ENCODE measurements at regions not wholly inside any gene's neighbourhood (a gene's known extent, or its start where the extent isn't known, plus 50 kb on each side); places are given as distances from the start of the nearest gene placed in this dataset.

DNA sequence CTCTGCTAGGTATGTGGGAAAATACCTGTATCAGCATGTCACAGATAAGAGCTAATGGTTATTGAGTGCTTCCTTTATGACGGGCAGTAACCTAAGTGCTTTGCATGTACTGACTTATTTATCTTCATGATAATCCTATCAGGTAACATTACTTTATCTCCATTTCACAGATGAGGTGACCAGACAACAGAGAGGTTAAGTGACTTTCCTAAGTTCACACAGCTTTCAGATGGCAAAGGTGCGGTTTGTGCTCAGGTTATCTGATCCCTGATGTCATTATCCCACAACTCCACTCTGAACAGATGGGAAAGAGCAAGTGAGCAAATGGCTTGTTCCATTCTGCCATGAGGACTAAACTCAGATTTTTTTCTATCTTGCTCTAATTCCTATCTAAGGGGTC lies 217.0 kb upstream of the PODXL start:
- no peak for DNase-seq
- CTCF ChIA-PET: interaction anchor here (0.7 to 1.6 kb wide), 3 partner anchors 9 to 86 kb away, joined by 3 to 7 read pairs (median 3); no protein-coding TSS in a partner anchor

DNA sequence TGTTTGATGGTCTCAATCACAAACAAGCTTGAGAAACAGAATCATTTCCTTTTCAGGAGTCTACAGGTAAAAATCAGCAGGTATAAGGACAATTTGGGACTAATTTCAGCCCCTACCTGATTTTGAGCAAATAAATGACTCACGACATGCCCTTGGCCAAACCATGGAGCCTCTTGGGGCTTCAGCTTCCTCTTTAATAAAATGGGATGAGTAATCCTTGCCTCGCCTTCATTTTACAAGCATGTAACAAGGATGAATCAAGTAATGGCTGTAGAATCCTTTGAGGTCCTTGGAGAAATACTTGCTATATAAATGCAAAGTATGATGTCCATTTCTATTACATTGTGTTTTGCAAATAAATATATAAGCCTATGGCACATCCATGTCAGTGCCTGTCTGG lies 212.8 kb upstream of the PODXL start:
- 47% methylated on average over 2 of the region's 2 CpGs for WGBS (ENCODE audit: low lambda C conversion rate)
- H3K4me3 ChIP-seq (ENCODE audit: low read depth in 2 of 2, low read length in 1 of 2): no peak overlapping the region
- H2AFZ ChIP-seq (ENCODE audit: low read depth): no peak overlapping the region
- H3K9ac ChIP-seq: no peak overlapping the region
- no peaks in the 10 kb centered on the region for H3K4me1 ChIP-seq (ENCODE audit: control insufficient read depth in 1 of 2, insufficient read depth in 2 of 2, low read depth in 1 of 2, low read length in 1 of 2)
- no peaks in the 10 kb centered on the region for H3F3A ChIP-seq (replicated peaks; ENCODE audit: insufficient read depth)
- TF ChIP-seq FOXJ3 (CRISPR knock-in tag; IDR thresholded peaks at IDR 0.05) (no peak), POLR2AphosphoS5 (IDR thresholded peaks at IDR 0.05; ENCODE audit: low read depth, low read length) (no peak), RCOR1 (IDR thresholded peaks at IDR 0.05; ENCODE audit: low read length) (no peak), TEAD4 (IDR thresholded peaks at IDR 0.05; ENCODE audit: borderline replicate concordance, insufficient read depth) (no peak), RFX5 (IDR thresholded peaks at IDR 0.05; ENCODE audit: low read length) (no peak), FOXM1 (IDR thresholded peaks at IDR 0.05; ENCODE audit: low read depth) (no peak), EZH2phosphoT487 (IDR thresholded peaks at IDR 0.05; ENCODE audit: borderline replicate concordance, low read depth) (no peak), JUND (IDR thresholded peaks at IDR 0.05) (no peak), RXRA (IDR thresholded peaks at IDR 0.05; ENCODE audit: borderline replicate concordance, low read depth) (no peak)
- TF ChIP-seq, protein P1, sequence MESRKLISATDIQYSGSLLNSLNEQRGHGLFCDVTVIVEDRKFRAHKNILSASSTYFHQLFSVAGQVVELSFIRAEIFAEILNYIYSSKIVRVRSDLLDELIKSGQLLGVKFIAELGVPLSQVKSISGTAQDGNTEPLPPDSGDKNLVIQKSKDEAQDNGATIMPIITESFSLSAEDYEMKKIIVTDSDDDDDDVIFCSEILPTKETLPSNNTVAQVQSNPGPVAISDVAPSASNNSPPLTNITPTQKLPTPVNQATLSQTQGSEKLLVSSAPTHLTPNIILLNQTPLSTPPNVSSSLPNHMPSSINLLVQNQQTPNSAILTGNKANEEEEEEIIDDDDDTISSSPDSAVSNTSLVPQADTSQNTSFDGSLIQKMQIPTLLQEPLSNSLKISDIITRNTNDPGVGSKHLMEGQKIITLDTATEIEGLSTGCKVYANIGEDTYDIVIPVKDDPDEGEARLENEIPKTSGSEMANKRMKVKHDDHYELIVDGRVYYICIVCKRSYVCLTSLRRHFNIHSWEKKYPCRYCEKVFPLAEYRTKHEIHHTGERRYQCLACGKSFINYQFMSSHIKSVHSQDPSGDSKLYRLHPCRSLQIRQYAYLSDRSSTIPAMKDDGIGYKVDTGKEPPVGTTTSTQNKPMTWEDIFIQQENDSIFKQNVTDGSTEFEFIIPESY (IDR thresholded peaks at IDR 0.05; ENCODE audit: borderline replicate concordance, low read depth): no peak
- TF ChIP-seq, protein P2, sequence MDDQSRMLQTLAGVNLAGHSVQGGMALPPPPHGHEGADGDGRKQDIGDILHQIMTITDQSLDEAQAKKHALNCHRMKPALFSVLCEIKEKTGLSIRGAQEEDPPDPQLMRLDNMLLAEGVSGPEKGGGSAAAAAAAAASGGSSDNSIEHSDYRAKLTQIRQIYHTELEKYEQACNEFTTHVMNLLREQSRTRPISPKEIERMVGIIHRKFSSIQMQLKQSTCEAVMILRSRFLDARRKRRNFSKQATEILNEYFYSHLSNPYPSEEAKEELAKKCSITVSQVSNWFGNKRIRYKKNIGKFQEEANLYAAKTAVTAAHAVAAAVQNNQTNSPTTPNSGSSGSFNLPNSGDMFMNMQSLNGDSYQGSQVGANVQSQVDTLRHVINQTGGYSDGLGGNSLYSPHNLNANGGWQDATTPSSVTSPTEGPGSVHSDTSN (IDR thresholded peaks at IDR 0.05): no peak
- no peak overlapping the region for H3K27ac ChIP-seq (ENCODE audit: low read depth in 2 of 2, low read length in 1 of 2)
- no peak for DNase-seq
- H3K79me2 ChIP-seq (ENCODE audit: insufficient read depth): no peaks in the 10 kb centered on the region
- no peaks in the 10 kb centered on the region for H3K9me2 ChIP-seq
- CTCF ChIA-PET: interaction anchor here (1.2 kb wide), 1 partner anchor 89 kb away, joined by 3 read pairs; no protein-coding TSS in a partner anchor
- H3K27me3 ChIP-seq (ENCODE audit: insufficient read depth): no peaks in the 10 kb centered on the region
- no peaks in the 10 kb centered on the region for H3K9me3 ChIP-seq
- POLR2A ChIA-PET: no interaction called here
- H4K20me1 ChIP-seq (ENCODE audit: insufficient read depth): no peaks in the 10 kb centered on the region
- H3K36me3 ChIP-seq (replicated peaks in 1 of 2; ENCODE audit: control insufficient read depth in 1 of 2, insufficient read depth in 2 of 2, low read length in 1 of 2): no peaks in the 10 kb centered on the region
- H3K4me2 ChIP-seq: no peak overlapping the region

More for the DNA sequence above, 217.0 kb upstream of the PODXL start:
- H3K36me3 ChIP-seq (replicated peaks in 1 of 2; ENCODE audit: control insufficient read depth in 1 of 2, insufficient read depth in 2 of 2, low read length in 1 of 2): no peaks in the 10 kb centered on the region
- H3K9ac ChIP-seq: no peak overlapping the region
- H2AFZ ChIP-seq (ENCODE audit: low read depth): no peak overlapping the region
- H3K27me3 ChIP-seq (ENCODE audit: insufficient read depth): no peaks in the 10 kb centered on the region
- H3K9me2 ChIP-seq: no peaks in the 10 kb centered on the region
- no peaks in the 10 kb centered on the region for H3K9me3 ChIP-seq
- no peak for TF ChIP-seq ELF1 (IDR thresholded peaks at IDR 0.05)
- TF ChIP-seq GABPA (IDR thresholded peaks at IDR 0.05; ENCODE audit: low read depth): no peak
- TF ChIP-seq EP300 (IDR thresholded peaks at IDR 0.05; ENCODE audit: borderline replicate concordance in 1 of 2, low read depth in 1 of 2, low read length in 1 of 2): no peak
- TF ChIP-seq FOXM1 (IDR thresholded peaks at IDR 0.05; ENCODE audit: low read depth): no peak
- TF ChIP-seq TAF1 (IDR thresholded peaks at IDR 0.05; ENCODE audit: borderline replicate concordance, low read depth, low read length): no peak
- TF ChIP-seq SMC3 (IDR thresholded peaks at IDR 0.05; ENCODE audit: low read depth, low read length): no peak
- no peak for TF ChIP-seq REST (IDR thresholded peaks at IDR 0.05; ENCODE audit: low read depth, low read length)
- TF ChIP-seq MEF2A (IDR thresholded peaks at IDR 0.05; ENCODE audit: borderline replicate concordance, low read depth): no peak
- no peak for TF ChIP-seq RXRA (IDR thresholded peaks at IDR 0.05; ENCODE audit: borderline replicate concordance, low read depth)
- 52% methylated on average over 2 of the region's 2 CpGs for WGBS (ENCODE audit: low lambda C conversion rate)
- H4K20me1 ChIP-seq (ENCODE audit: insufficient read depth): no peaks in the 10 kb centered on the region
- no peak overlapping the region for H3K4me3 ChIP-seq (ENCODE audit: low read depth in 2 of 2, low read length in 1 of 2)
- no peaks in the 10 kb centered on the region for H3F3A ChIP-seq (replicated peaks; ENCODE audit: insufficient read depth)
- POLR2A ChIA-PET: no interaction called here
- H3K4me2 ChIP-seq: no peak overlapping the region
- H3K27ac ChIP-seq (ENCODE audit: low read depth in 2 of 2, low read length in 1 of 2): no peak overlapping the region
- no peaks in the 10 kb centered on the region for H3K79me2 ChIP-seq (ENCODE audit: insufficient read depth)
- peaks cover 0 to 2% of the 10 kb centered on the region in 2 experiments; a peak in 1 of 4 replicates for H3K4me1 ChIP-seq (ENCODE audit: control insufficient read depth in 1 of 2, insufficient read depth in 2 of 2, low read depth in 1 of 2, low read length in 1 of 2)

Measured in SK-N-SH (cell line).